Loucy (cell line): ENCODE measurements at regions not wholly inside any gene's neighbourhood (a gene's known extent, or its start where the extent isn't known, plus 50 kb on each side); places are given as distances from the start of the nearest gene placed in this dataset.
"Not testable (repeated sequence)": the region's sequence is repeated elsewhere in the genome, so short reads cannot be mapped to it uniquely, and the experiment has no call there.

Experiments
- H2AFZ ChIP-seq: fragments of 200-600 bp; sonication (generic); 2 replicates; pipeline ENCODE4 v1.6.0; 2016; ENCODE audit warnings: antibody characterized with exemption, mild to moderate bottlenecking, low read length, moderate library complexity
- H3F3A ChIP-seq: fragments of 200-600 bp; 2 replicates; pipeline ENCODE4 v1.6.0; 2016; ENCODE audit warnings: antibody characterized with exemption, low read depth, mild to moderate bottlenecking
- H3K27me3 ChIP-seq: fragments of 200-600 bp; sonication (generic); 2 replicates; pipeline ENCODE4 v1.6.1; 2014; ENCODE audit warnings: low read length, mild to moderate bottlenecking; ENCODE audit not compliant: insufficient read depth, poor library complexity, severe bottlenecking
- H3K36me3 ChIP-seq: fragments of 200-600 bp; sonication (generic); 2 replicates; pipeline ENCODE4 v1.6.1; 2016; ENCODE audit warnings: low read length; ENCODE audit not compliant: insufficient read depth
- H3K4me1 ChIP-seq: fragments of 200-600 bp; sonication (generic); 2 replicates; pipeline ENCODE4 v1.5.1; 2014; ENCODE audit warnings: low read length, mild to moderate bottlenecking; ENCODE audit not compliant: insufficient read depth, poor library complexity, severe bottlenecking
- H3K4me2 ChIP-seq: fragments of 200-600 bp; sonication (generic); 2 replicates; pipeline ENCODE4 v1.6.0; 2014; ENCODE audit warnings: antibody characterized with exemption, low read length, low read depth, mild to moderate bottlenecking; ENCODE audit not compliant: poor library complexity, severe bottlenecking
- H3K4me3 ChIP-seq: fragments of 200-600 bp; sonication (generic); 2 replicates; pipeline ENCODE4 v1.5.1; 2014; ENCODE audit warnings: low read length, mild to moderate bottlenecking, mixed read lengths; ENCODE audit not compliant: poor library complexity, severe bottlenecking
- H3K79me2 ChIP-seq: fragments of 200-600 bp; sonication (generic); 2 replicates; pipeline ENCODE4 v1.6.1; 2014; ENCODE audit warnings: low read length; ENCODE audit not compliant: insufficient read depth
- H3K9ac ChIP-seq: fragments of 200-600 bp; sonication (generic); 2 replicates; pipeline ENCODE4 v1.6.0; 2014; ENCODE audit warnings: mild to moderate bottlenecking, low read depth, low read length, moderate library complexity; ENCODE audit not compliant: poor library complexity, severe bottlenecking
- H3K9me2 ChIP-seq: fragments of 200-600 bp; sonication (generic); replicated peaks from 2 replicates; pipeline ENCODE4 v1.6.1; 2016; ENCODE audit warnings: low read depth, low read length, mixed read lengths
- H3K9me3 ChIP-seq: fragments of 200-600 bp; sonication (generic); 2 replicates; pipeline ENCODE4 v1.6.1; 2014; ENCODE audit warnings: mild to moderate bottlenecking, antibody characterized with exemption, low read length, low read depth; ENCODE audit not compliant: insufficient read depth
- H4K20me1 ChIP-seq: fragments of 200-600 bp; sonication (generic); 2 replicates; pipeline ENCODE4 v1.6.0; 2014; ENCODE audit warnings: antibody characterized with exemption, low read length, mild to moderate bottlenecking; ENCODE audit not compliant: insufficient read depth, poor library complexity, severe bottlenecking
- EZH2phosphoT487 ChIP-seq: fragments of 200-600 bp; IDR thresholded peaks from 2 replicates; pipeline ENCODE4 v1.6.1; 2018; ENCODE audit warnings: antibody characterized with exemption, mild to moderate bottlenecking, moderate library complexity, borderline replicate concordance
- TF ChIP-seq, protein P1 (sequence below): fragments of 200-600 bp; sonication (generic); conservative IDR thresholded peaks from 2 replicates; pipeline ENCODE4 v1.5.1; 2014; ENCODE audit warnings: mild to moderate bottlenecking, antibody characterized with exemption, low read length

DNA sequence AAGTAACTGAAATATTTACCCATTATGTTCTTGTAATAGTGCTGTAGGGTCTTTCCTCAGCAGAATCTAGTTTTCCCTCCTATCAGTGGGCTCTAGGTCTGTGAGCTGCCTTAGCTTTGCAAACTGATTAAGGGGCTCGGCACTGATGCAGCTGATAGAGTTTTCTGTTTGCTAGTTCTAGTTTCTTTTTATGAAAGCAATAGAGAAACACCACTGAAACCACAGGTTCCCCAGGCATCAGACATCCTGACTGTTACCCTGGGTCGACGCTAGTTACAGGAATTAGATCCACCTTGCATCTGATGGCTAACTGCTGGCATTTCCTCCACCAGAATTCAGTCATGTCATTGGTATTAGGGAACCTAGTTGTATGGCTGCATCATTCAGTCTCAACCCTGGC, 225.0 kb upstream of the VCX start:
- Histone ChIP-seq H3K9me2 (no peaks in the 10 kb centered on the region), H2AFZ (no peak overlapping the region), H3F3A (no peaks in the 10 kb centered on the region), H4K20me1 (no peaks in the 10 kb centered on the region), H3K79me2 (no peaks in the 10 kb centered on the region), H3K9ac (no peak overlapping the region), H3K4me3 (no peak overlapping the region), H3K36me3 (no peaks in the 10 kb centered on the region), H3K4me1 (no peaks in the 10 kb centered on the region), H3K27me3 (no peaks in the 10 kb centered on the region), H3K9me3 (no peaks in the 10 kb centered on the region), H3K4me2 (no peak overlapping the region)
- no peak for TF ChIP-seq EZH2phosphoT487
- TF ChIP-seq, protein P1, sequence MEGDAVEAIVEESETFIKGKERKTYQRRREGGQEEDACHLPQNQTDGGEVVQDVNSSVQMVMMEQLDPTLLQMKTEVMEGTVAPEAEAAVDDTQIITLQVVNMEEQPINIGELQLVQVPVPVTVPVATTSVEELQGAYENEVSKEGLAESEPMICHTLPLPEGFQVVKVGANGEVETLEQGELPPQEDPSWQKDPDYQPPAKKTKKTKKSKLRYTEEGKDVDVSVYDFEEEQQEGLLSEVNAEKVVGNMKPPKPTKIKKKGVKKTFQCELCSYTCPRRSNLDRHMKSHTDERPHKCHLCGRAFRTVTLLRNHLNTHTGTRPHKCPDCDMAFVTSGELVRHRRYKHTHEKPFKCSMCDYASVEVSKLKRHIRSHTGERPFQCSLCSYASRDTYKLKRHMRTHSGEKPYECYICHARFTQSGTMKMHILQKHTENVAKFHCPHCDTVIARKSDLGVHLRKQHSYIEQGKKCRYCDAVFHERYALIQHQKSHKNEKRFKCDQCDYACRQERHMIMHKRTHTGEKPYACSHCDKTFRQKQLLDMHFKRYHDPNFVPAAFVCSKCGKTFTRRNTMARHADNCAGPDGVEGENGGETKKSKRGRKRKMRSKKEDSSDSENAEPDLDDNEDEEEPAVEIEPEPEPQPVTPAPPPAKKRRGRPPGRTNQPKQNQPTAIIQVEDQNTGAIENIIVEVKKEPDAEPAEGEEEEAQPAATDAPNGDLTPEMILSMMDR, result no peak

DNA sequence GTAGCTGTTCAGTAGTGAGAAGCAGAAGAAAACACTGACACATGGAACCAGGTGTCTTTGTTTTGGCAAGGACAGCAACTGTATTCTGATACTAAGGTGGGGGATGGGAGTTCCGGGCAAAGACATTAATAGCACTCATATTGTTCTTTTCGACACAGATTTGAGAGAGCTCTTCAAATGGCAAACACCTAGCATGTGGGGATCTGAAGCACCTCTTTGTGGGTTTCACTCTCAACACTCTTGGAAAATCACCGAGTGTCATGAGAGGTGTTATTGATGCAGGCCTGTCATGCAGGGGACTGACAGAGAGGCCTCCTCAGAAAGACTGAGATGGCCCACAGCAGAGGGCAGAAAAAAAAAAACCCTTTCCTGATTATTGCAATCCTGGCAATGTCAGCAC, 228.4 kb upstream of the VCX start:
- H3K36me3 ChIP-seq, result no peaks in the 10 kb centered on the region
- H4K20me1 ChIP-seq, result no peaks in the 10 kb centered on the region
- H3F3A ChIP-seq, result no peaks in the 10 kb centered on the region
- no peaks in the 10 kb centered on the region for H3K4me1 ChIP-seq
- no peaks in the 10 kb centered on the region for H3K27me3 ChIP-seq
- H3K9me3 ChIP-seq, result no peaks in the 10 kb centered on the region
- H3K4me2 ChIP-seq, result no peak overlapping the region
- H3K9me2 ChIP-seq, result no peaks in the 10 kb centered on the region
- H3K79me2 ChIP-seq, result no peaks in the 10 kb centered on the region
- H2AFZ ChIP-seq, result no peak overlapping the region
- no peak overlapping the region for H3K9ac ChIP-seq
- no peak for TF ChIP-seq EZH2phosphoT487
- TF ChIP-seq, protein P1, result no peak
- no peak overlapping the region for H3K4me3 ChIP-seq

DNA sequence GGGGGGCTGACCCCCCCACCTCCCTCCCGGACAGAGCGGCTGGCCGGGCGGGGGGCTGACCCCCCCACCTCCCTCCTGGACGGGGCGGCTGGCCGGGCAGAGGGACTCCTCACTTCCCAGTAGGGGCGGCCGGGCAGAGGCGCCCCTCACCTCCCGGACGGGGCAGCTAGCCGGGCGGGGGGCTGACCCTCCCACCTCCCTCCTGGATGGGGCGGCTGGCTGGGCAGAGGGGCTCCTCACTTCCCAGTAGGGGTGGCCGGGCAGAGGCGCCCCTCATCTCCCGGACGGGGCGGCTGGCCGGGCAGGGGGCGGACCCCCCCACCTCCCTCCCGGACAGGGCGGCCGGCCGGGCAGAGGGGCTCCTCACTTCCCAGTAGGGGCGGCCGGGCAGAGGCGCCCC, 234.3 kb upstream of the VCX start:
- H3K4me3 ChIP-seq, result not testable (repeated sequence)

DNA sequence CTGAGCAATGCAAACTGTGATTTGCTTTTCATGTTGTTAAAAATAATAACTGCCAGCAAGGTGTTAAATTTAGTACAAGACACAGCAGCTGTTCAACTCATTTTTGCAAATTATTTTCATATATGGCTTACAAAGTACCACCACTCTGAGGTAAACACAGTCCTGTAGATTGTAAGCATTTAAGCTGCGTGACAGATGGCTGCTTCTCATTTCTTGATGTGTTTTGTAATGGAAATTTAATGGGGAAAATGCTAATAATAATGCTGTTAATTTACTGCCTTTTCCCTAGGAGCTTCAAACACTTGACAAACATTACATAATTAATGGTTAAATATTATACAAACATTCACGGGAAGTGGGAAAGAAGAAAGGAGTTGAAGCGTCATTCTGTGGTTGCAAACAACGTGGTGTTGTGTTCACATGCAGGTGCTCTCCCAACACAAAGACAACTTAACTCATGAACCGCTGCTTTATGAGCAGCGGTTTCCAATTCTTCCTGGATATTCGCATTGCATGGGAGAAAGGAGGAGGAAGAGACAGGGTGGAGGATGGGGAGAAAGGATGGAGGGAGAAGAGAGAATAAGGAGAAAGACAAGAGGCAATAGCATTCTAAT, 236.8 kb upstream of the VCX start:
- Histone ChIP-seq H4K20me1 (no peaks in the 10 kb centered on the region), H2AFZ (no peak overlapping the region), H3K36me3 (no peaks in the 10 kb centered on the region), H3K79me2 (no peaks in the 10 kb centered on the region), H3K9me2 (no peaks in the 10 kb centered on the region), H3K4me1 (no peaks in the 10 kb centered on the region), H3K4me2 (no peak overlapping the region), H3K9ac (no peak overlapping the region), H3K4me3 (no peak overlapping the region), H3K9me3 (no peaks in the 10 kb centered on the region), H3F3A (no peaks in the 10 kb centered on the region), H3K27me3 (no peaks in the 10 kb centered on the region)
- TF ChIP-seq, protein P1, result no peak
- TF ChIP-seq EZH2phosphoT487, result no peak

More for the DNA sequence above, 234.3 kb upstream of the VCX start:
- not testable (repeated sequence) for H3K79me2 ChIP-seq, H3F3A ChIP-seq, H3K27me3 ChIP-seq, H3K9me2 ChIP-seq, H3K9me3 ChIP-seq, H2AFZ ChIP-seq, H4K20me1 ChIP-seq, H3K4me2 ChIP-seq, H3K9ac ChIP-seq, H3K4me1 ChIP-seq, H3K36me3 ChIP-seq
